ENCODE measurements at regions not wholly inside any gene's neighbourhood (a gene's known extent, or its start where the extent isn't known, plus 50 kb on each side); places are given as distances from the start of the nearest gene placed in this dataset.

GRCh38 chr4:79609817-79610216, 201.8 kb upstream of the GK2 start:
- Histone ChIP-seq H3K36me3 (ENCODE audit: control insufficient read depth, insufficient read depth, low read length) (no peaks in the 10 kb centered on the region), H3K4me3 (replicated peaks; ENCODE audit: low read depth, low read length) (no peak overlapping the region), H3K27me3 (replicated peaks; ENCODE audit: control insufficient read depth, insufficient read depth, low read length) (no peaks in the 10 kb centered on the region)
- no peak for TF ChIP-seq CTCF (IDR thresholded peaks at IDR 0.05; ENCODE audit: insufficient read depth, low read length, poor library complexity, severe bottlenecking)
- DNase-seq (ENCODE audit: extremely low read depth, insufficient read length), result no peak

- no peaks in the 10 kb centered on the region for H3K27me3 ChIP-seq (replicated peaks; ENCODE audit: control insufficient read depth, insufficient read depth, low read length)
- H3K4me3 ChIP-seq (replicated peaks; ENCODE audit: low read depth, low read length), result no peak overlapping the region
- H3K36me3 ChIP-seq (ENCODE audit: control insufficient read depth, insufficient read depth, low read length), result no peaks in the 10 kb centered on the region
- TF ChIP-seq CTCF (IDR thresholded peaks at IDR 0.05; ENCODE audit: insufficient read depth, low read length, poor library complexity, severe bottlenecking), result no peak
- DNase-seq (ENCODE audit: extremely low read depth, insufficient read length), result no peak
These were observed 200.0 kb upstream of the GK2 start for GRCh38 chr4:79607979-79608378.

- TF ChIP-seq CTCF (IDR thresholded peaks at IDR 0.05; ENCODE audit: insufficient read depth, low read length, poor library complexity, severe bottlenecking), result no peak
- Histone ChIP-seq H3K4me3 (replicated peaks; ENCODE audit: low read depth, low read length) (no peak overlapping the region), H3K27me3 (replicated peaks; ENCODE audit: control insufficient read depth, insufficient read depth, low read length) (no peaks in the 10 kb centered on the region), H3K36me3 (ENCODE audit: control insufficient read depth, insufficient read depth, low read length) (no peaks in the 10 kb centered on the region)
- DNase-seq (ENCODE audit: extremely low read depth, insufficient read length), result no peak
These were observed 196.1 kb upstream of the GK2 start for GRCh38 chr4:79604152-79604551.

- no peaks in the 10 kb centered on the region for H3K36me3 ChIP-seq (ENCODE audit: control insufficient read depth, insufficient read depth, low read length)
- no peaks in the 10 kb centered on the region for H3K27me3 ChIP-seq (replicated peaks; ENCODE audit: control insufficient read depth, insufficient read depth, low read length)
- DNase-seq (ENCODE audit: extremely low read depth, insufficient read length), result no peak
- H3K4me3 ChIP-seq (replicated peaks; ENCODE audit: low read depth, low read length), result no peak overlapping the region
- TF ChIP-seq CTCF (IDR thresholded peaks at IDR 0.05; ENCODE audit: insufficient read depth, low read length, poor library complexity, severe bottlenecking), result no peak
These were observed 195.7 kb upstream of the GK2 start for GRCh38 chr4:79603681-79604080.

- Histone ChIP-seq H3K36me3 (ENCODE audit: control insufficient read depth, insufficient read depth, low read length) (no peaks in the 10 kb centered on the region), H3K27me3 (replicated peaks; ENCODE audit: control insufficient read depth, insufficient read depth, low read length) (no peaks in the 10 kb centered on the region), H3K4me3 (replicated peaks; ENCODE audit: low read depth, low read length) (no peak overlapping the region)
- TF ChIP-seq CTCF (IDR thresholded peaks at IDR 0.05; ENCODE audit: insufficient read depth, low read length, poor library complexity, severe bottlenecking), result no peak
- no peak for DNase-seq (ENCODE audit: extremely low read depth, insufficient read length)
These were observed 191.7 kb upstream of the GK2 start for GRCh38 chr4:79599691-79600090.

- no peak for DNase-seq (ENCODE audit: extremely low read depth, insufficient read length)
- no peaks in the 10 kb centered on the region for H3K36me3 ChIP-seq (ENCODE audit: control insufficient read depth, insufficient read depth, low read length)
- no peak for TF ChIP-seq CTCF (IDR thresholded peaks at IDR 0.05; ENCODE audit: insufficient read depth, low read length, poor library complexity, severe bottlenecking)
- H3K4me3 ChIP-seq (replicated peaks; ENCODE audit: low read depth, low read length), result no peak overlapping the region
- H3K27me3 ChIP-seq (replicated peaks; ENCODE audit: control insufficient read depth, insufficient read depth, low read length), result no peaks in the 10 kb centered on the region
These were observed 190.8 kb upstream of the GK2 start for GRCh38 chr4:79598801-79599200.

Measured in GM06990 (cell line).